ENCODE measurements at regions not wholly inside any gene's neighbourhood (a gene's known extent, or its start where the extent isn't known, plus 50 kb on each side); places are given as distances from the start of the nearest gene placed in this dataset.
A peak's percentile ranks its signal among the peaks of the same experiment; 100 is the strongest.

DNA sequence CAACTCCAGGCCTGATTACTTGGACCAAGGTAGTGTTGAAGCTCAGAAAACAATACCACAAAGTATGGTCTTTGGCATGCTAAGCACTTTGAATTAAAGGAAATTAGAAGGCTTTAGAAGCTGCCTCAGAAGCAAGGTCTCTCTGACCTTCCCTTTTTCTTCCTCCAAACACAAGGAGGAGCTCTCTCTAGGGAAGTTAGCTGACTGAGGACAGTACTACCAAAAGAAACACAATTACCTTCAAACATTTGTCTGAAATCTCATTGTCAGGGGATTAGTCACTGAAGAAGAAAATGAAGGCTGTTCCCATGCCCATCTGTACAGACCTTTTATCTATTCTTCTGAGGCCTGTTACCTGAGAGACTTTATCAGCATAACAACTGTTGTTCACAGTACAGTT lies 279.3 kb downstream of the CDH20 start:
- no peak overlapping the region for H3T11ph ChIP-seq (ENCODE audit: low read length)
- H3K9ac ChIP-seq (ENCODE audit: extremely low read depth, insufficient read length, low read length) = no peak overlapping the region
- peaks cover 1% of the 10 kb centered on the region; the same call in 1 of the 2 replicates for H3K27me3 Mint-ChIP-seq (ENCODE audit: low read depth)
- no peak overlapping the region for H3K18ac ChIP-seq (ENCODE audit: insufficient read length, low read depth, low read length)
- TF ChIP-seq, protein P1, sequence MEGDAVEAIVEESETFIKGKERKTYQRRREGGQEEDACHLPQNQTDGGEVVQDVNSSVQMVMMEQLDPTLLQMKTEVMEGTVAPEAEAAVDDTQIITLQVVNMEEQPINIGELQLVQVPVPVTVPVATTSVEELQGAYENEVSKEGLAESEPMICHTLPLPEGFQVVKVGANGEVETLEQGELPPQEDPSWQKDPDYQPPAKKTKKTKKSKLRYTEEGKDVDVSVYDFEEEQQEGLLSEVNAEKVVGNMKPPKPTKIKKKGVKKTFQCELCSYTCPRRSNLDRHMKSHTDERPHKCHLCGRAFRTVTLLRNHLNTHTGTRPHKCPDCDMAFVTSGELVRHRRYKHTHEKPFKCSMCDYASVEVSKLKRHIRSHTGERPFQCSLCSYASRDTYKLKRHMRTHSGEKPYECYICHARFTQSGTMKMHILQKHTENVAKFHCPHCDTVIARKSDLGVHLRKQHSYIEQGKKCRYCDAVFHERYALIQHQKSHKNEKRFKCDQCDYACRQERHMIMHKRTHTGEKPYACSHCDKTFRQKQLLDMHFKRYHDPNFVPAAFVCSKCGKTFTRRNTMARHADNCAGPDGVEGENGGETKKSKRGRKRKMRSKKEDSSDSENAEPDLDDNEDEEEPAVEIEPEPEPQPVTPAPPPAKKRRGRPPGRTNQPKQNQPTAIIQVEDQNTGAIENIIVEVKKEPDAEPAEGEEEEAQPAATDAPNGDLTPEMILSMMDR (conservative IDR thresholded peaks at IDR 0.05) = peak; percentile 47
- peaks cover 10% of the 10 kb centered on the region for H3K9me3 ChIP-seq (ENCODE audit: control insufficient read depth, low read depth, low read length)
- no peak overlapping the region for H4K8ac ChIP-seq (replicated peaks; ENCODE audit: insufficient read length, low read depth, low read length)
- no peaks in the 10 kb centered on the region for H4K20me1 ChIP-seq (ENCODE audit: control insufficient read depth, insufficient read depth, insufficient read length)
- no peaks in the 10 kb centered on the region for H3K79me1 ChIP-seq (ENCODE audit: insufficient read depth, low read depth, low read length, poor library complexity, severe bottlenecking)
- H2BK120ac ChIP-seq (ENCODE audit: low read depth, low read length, poor library complexity, severe bottlenecking) = no peak overlapping the region
- no peak overlapping the region for H3K4ac ChIP-seq (ENCODE audit: low read depth, low read length)
- no peak overlapping the region for H2BK15ac ChIP-seq (ENCODE audit: low read depth, low read length)
- peaks cover 10 to 40% (median 16%) of the 10 kb centered on the region in 3 experiments for H3K36me3 Mint-ChIP-seq (ENCODE audit: insufficient read depth in 1 of 3, low read depth in 3 of 3)
- H2BK20ac ChIP-seq (ENCODE audit: low read depth, low read length, poor library complexity, severe bottlenecking) = peak overlapping the region; percentile 60
- no peak overlapping the region for H3K23ac ChIP-seq (ENCODE audit: insufficient read length, low read depth, low read length)
- no peaks in the 10 kb centered on the region for H3K27me3 ChIP-seq (ENCODE audit: insufficient read depth, low read length)
- H2BK12ac ChIP-seq (ENCODE audit: insufficient read length, low read depth, low read length) = no peak overlapping the region
- no peak overlapping the region for H2AFZ ChIP-seq (ENCODE audit: low read length)
- no peak overlapping the region for H3K4me2 ChIP-seq (ENCODE audit: insufficient read depth, insufficient read length, low read length)
- H3K23me2 ChIP-seq (ENCODE audit: insufficient read length, low read depth, low read length, poor library complexity, severe bottlenecking) = no peaks in the 10 kb centered on the region
- H3K27ac Mint-ChIP-seq = 0 out of 7 replicates have a peak overlapping the region, but pooled peaks of 1 of the 3 experiments have one; percentile 1
- H4K5ac ChIP-seq (ENCODE audit: insufficient read length, low read depth, low read length) = no peak overlapping the region
- H3K4me1 ChIP-seq (ENCODE audit: insufficient read depth, low read length) = no peaks in the 10 kb centered on the region; the same call in 1 of the 2 replicates
- no peak overlapping the region for H2BK5ac ChIP-seq (ENCODE audit: insufficient read length, low read length)
- no peak overlapping the region for H3K4me3 Mint-ChIP-seq
- no peak overlapping the region for H4K91ac ChIP-seq (ENCODE audit: insufficient read length, low read depth, low read length)
- no peak overlapping the region for H3K14ac ChIP-seq (ENCODE audit: insufficient read depth, low read length)
- 0 out of 2 replicates have a peak, but pooled peaks cover 2% of the 10 kb centered on the region for H3K79me2 ChIP-seq (ENCODE audit: insufficient read depth, low read length)
- no peak overlapping the region for H3K27ac ChIP-seq (ENCODE audit: insufficient read length, low read depth, low read length)
- H2AK5ac ChIP-seq (ENCODE audit: insufficient read length, low read length) = no peak overlapping the region
- peaks cover 21 to 27% of the 10 kb centered on the region in 2 experiments for H3K9me3 Mint-ChIP-seq
- peaks cover 25 to 44% of the 10 kb centered on the region in 2 experiments for H3K4me1 Mint-ChIP-seq
- no peak overlapping the region for H3K56ac ChIP-seq (ENCODE audit: insufficient read length, low read depth, low read length)
- no peak for DNase-seq
